ENCODE measurements at regions not wholly inside any gene's neighbourhood (a gene's known extent, or its start where the extent isn't known, plus 50 kb on each side); places are given as distances from the start of the nearest gene placed in this dataset.

DNA sequence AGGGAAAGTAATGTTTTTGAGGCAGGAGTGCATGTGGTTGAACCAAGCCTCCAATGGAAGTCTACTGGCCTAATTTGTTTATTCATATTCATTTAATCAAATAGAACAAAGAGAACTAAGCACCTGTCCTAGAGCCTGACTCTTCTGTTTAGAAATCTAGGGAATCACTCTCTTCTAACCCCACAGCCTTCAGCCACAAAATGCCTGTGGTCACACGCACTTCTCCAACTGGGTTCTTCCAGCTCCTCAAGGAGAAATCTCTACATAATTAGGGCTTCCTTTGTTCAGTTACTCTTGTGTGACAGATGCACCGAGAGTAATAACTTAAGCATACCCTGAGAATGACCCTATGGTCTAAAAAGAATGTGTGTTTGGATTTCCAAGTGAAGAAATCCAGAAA, 133.7 kb upstream of the NAMPT start:
- Histone ChIP-seq H3K27ac (ENCODE audit: low read depth, low read length) (no peak overlapping the region), H3K27me3 (ENCODE audit: control insufficient read depth in 3 of 3, insufficient read depth in 3 of 3, low read length in 3 of 3) (no peaks in the 10 kb centered on the region), H3K9me3 (ENCODE audit: control insufficient read depth in 3 of 3, low read length in 3 of 3) (peaks cover 0 to 4% (median 2%) of the 10 kb centered on the region in 3 donors), H3K4me1 (ENCODE audit: control insufficient read depth in 3 of 3, insufficient read depth in 3 of 3, low read length in 3 of 3) (peaks cover 6 to 20% (median 10%) of the 10 kb centered on the region in 3 donors), H3K9ac (ENCODE audit: low read depth in 1 of 3, low read length in 3 of 3) (no peak overlapping the region), H3K4me3 (ENCODE audit: low read length in 3 of 3) (no peak overlapping the region), H3K36me3 (ENCODE audit: control insufficient read depth in 3 of 3, insufficient read depth in 3 of 3, low read length in 3 of 3) (no peaks in the 10 kb centered on the region)

GRCh38 chr7:106418094-106418493, 133.3 kb upstream of the NAMPT start:
- Histone ChIP-seq H3K4me1 (ENCODE audit: control insufficient read depth in 3 of 3, insufficient read depth in 3 of 3, low read length in 3 of 3) (peaks cover 6 to 19% (median 10%) of the 10 kb centered on the region in 3 donors), H3K36me3 (ENCODE audit: control insufficient read depth in 3 of 3, insufficient read depth in 3 of 3, low read length in 3 of 3) (no peaks in the 10 kb centered on the region), H3K4me3 (ENCODE audit: low read length in 3 of 3) (no peak overlapping the region), H3K9me3 (ENCODE audit: control insufficient read depth in 3 of 3, low read length in 3 of 3) (peaks cover 0 to 4% (median 2%) of the 10 kb centered on the region in 3 donors), H3K9ac (ENCODE audit: low read depth in 1 of 3, low read length in 3 of 3) (no peak overlapping the region), H3K27me3 (ENCODE audit: control insufficient read depth in 3 of 3, insufficient read depth in 3 of 3, low read length in 3 of 3) (no peaks in the 10 kb centered on the region), H3K27ac (ENCODE audit: low read depth, low read length) (no peak overlapping the region)

GRCh38 chr7:106417273-106417902, 132.6 kb upstream of the NAMPT start:
- H3K27ac ChIP-seq (ENCODE audit: low read depth, low read length) = no peak overlapping the region
- no peak overlapping the region for H3K4me3 ChIP-seq (ENCODE audit: low read length in 3 of 3)
- no peaks in the 10 kb centered on the region for H3K27me3 ChIP-seq (ENCODE audit: control insufficient read depth in 3 of 3, insufficient read depth in 3 of 3, low read length in 3 of 3)
- no peak overlapping the region for H3K9ac ChIP-seq (ENCODE audit: low read depth in 1 of 3, low read length in 3 of 3)
- H3K4me1 ChIP-seq (ENCODE audit: control insufficient read depth in 3 of 3, insufficient read depth in 3 of 3, low read length in 3 of 3) = peaks cover 6 to 16% (median 10%) of the 10 kb centered on the region in 3 donors
- no peaks in the 10 kb centered on the region for H3K36me3 ChIP-seq (ENCODE audit: control insufficient read depth in 3 of 3, insufficient read depth in 3 of 3, low read length in 3 of 3)
- H3K9me3 ChIP-seq (ENCODE audit: control insufficient read depth in 3 of 3, low read length in 3 of 3) = peaks cover 0 to 4% (median 2%) of the 10 kb centered on the region in 3 donors

GRCh38 chr7:106416430-106416829, 131.6 kb upstream of the NAMPT start:
- Histone ChIP-seq H3K36me3 (ENCODE audit: control insufficient read depth in 3 of 3, insufficient read depth in 3 of 3, low read length in 3 of 3) (no peaks in the 10 kb centered on the region), H3K27ac (ENCODE audit: low read depth, low read length) (no peak overlapping the region)

DNA sequence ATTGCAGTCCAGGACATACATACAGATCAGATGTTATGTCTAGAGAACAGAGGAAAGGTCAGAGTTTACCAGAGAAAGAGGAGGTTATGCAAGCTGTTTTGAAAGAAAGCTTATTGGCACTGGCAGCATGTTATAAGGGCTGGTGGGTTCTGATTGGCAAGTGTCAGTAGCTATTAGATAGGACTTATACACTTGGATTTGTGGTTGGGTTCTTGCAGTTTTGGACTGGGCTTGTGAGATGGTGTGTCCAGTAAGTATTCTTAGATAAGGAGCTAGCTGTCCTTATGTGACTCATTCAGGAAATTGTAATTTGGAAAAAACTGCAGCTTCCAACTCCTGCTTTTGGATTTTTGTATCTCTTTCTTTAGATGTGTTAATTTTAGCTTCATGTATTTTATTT, 130.7 kb upstream of the NAMPT start:
- Histone ChIP-seq H3K36me3 (ENCODE audit: control insufficient read depth in 3 of 3, insufficient read depth in 3 of 3, low read length in 3 of 3) (no peaks in the 10 kb centered on the region), H3K9me3 (ENCODE audit: control insufficient read depth in 3 of 3, low read length in 3 of 3) (peaks cover 0 to 4% (median 2%) of the 10 kb centered on the region in 3 donors), H3K27me3 (ENCODE audit: control insufficient read depth in 3 of 3, insufficient read depth in 3 of 3, low read length in 3 of 3) (no peaks in the 10 kb centered on the region), H3K4me3 (ENCODE audit: low read length in 3 of 3) (no peak overlapping the region), H3K9ac (ENCODE audit: low read depth in 1 of 3, low read length in 3 of 3) (no peak overlapping the region), H3K27ac (ENCODE audit: low read depth, low read length) (no peak overlapping the region), H3K4me1 (ENCODE audit: control insufficient read depth in 3 of 3, insufficient read depth in 3 of 3, low read length in 3 of 3) (no peaks in the 10 kb centered on the region)

More at GRCh38 chr7:106416430-106416829, 131.6 kb upstream of the NAMPT start:
- no peak overlapping the region for H3K4me3 ChIP-seq (ENCODE audit: low read length in 3 of 3)
- peaks cover 0 to 4% (median 2%) of the 10 kb centered on the region in 3 donors for H3K9me3 ChIP-seq (ENCODE audit: control insufficient read depth in 3 of 3, low read length in 3 of 3)
- H3K27me3 ChIP-seq (ENCODE audit: control insufficient read depth in 3 of 3, insufficient read depth in 3 of 3, low read length in 3 of 3) = no peaks in the 10 kb centered on the region
- H3K4me1 ChIP-seq (ENCODE audit: control insufficient read depth in 3 of 3, insufficient read depth in 3 of 3, low read length in 3 of 3) = peaks cover 4 to 9% (median 6%) of the 10 kb centered on the region in 3 donors
- no peak overlapping the region for H3K9ac ChIP-seq (ENCODE audit: low read depth in 1 of 3, low read length in 3 of 3)

GRCh38 chr7:106413446-106413845, 128.7 kb upstream of the NAMPT start:
- H3K9ac ChIP-seq (ENCODE audit: low read depth in 1 of 3, low read length in 3 of 3) = no peak overlapping the region
- no peaks in the 10 kb centered on the region for H3K4me1 ChIP-seq (ENCODE audit: control insufficient read depth in 3 of 3, insufficient read depth in 3 of 3, low read length in 3 of 3)
- peaks cover 0 to 4% (median 2%) of the 10 kb centered on the region in 3 donors for H3K9me3 ChIP-seq (ENCODE audit: control insufficient read depth in 3 of 3, low read length in 3 of 3)
- H3K36me3 ChIP-seq (ENCODE audit: control insufficient read depth in 3 of 3, insufficient read depth in 3 of 3, low read length in 3 of 3) = no peaks in the 10 kb centered on the region
- H3K27me3 ChIP-seq (ENCODE audit: control insufficient read depth in 3 of 3, insufficient read depth in 3 of 3, low read length in 3 of 3) = no peaks in the 10 kb centered on the region
- H3K4me3 ChIP-seq (ENCODE audit: low read length in 3 of 3) = no peak overlapping the region
- no peak overlapping the region for H3K27ac ChIP-seq (ENCODE audit: low read depth, low read length)

DNA sequence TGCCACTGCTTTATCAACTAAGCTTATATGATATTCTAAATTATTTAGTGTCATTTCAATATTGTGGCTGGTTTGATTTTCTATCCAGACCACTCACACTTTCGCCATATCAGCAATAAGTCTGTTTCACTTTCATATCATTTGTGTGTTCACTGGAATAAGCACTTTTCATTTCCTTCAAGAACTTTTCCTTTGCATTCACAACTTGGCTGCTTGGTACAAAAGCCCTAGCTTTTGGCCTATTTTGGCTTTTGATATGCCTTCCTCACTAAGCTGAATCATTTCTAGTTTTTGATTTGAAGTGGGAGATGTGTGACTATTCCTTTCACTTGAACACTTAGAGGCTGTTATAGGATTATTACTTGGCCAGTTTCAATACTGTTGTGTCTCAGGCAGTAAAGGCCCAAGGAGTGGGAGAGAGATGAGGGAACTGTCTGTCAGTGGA, 120.9 kb upstream of the NAMPT start:
- Histone ChIP-seq H3K4me3 (ENCODE audit: low read length in 3 of 3) (no peak overlapping the region), H3K9me3 (ENCODE audit: control insufficient read depth in 3 of 3, low read length in 3 of 3) (no peaks in the 10 kb centered on the region), H3K27ac (ENCODE audit: low read depth, low read length) (no peak overlapping the region), H3K36me3 (ENCODE audit: control insufficient read depth in 3 of 3, insufficient read depth in 3 of 3, low read length in 3 of 3) (no peaks in the 10 kb centered on the region), H3K4me1 (ENCODE audit: control insufficient read depth in 3 of 3, insufficient read depth in 3 of 3, low read length in 3 of 3) (no peaks in the 10 kb centered on the region), H3K27me3 (ENCODE audit: control insufficient read depth in 3 of 3, insufficient read depth in 3 of 3, low read length in 3 of 3) (no peaks in the 10 kb centered on the region), H3K9ac (ENCODE audit: low read depth in 1 of 3, low read length in 3 of 3) (no peak overlapping the region)

DNA sequence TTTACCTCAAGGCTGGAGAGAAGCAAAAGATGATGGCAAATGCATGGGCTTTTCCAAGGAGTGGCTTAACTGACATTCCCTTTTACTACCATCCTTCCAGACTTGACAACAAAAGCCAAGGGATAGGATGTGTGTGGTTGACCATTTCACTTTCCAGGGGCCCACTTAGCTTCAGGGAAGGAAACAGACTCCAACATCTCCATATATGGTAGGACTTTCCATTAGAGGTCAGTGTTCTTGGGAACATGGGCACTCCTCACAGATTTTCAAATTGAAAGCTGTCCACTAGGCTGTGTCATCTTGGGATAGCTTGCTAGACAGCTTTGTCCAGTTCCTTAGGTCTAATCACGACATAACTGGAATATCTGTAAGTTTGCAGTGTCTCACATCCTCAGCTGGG, 118.1 kb upstream of the NAMPT start:
- Histone ChIP-seq H3K4me3 (ENCODE audit: low read length in 3 of 3) (no peak overlapping the region), H3K27ac (ENCODE audit: low read depth, low read length) (no peak overlapping the region), H3K27me3 (ENCODE audit: control insufficient read depth in 3 of 3, insufficient read depth in 3 of 3, low read length in 3 of 3) (no peaks in the 10 kb centered on the region), H3K36me3 (ENCODE audit: control insufficient read depth in 3 of 3, insufficient read depth in 3 of 3, low read length in 3 of 3) (no peaks in the 10 kb centered on the region), H3K4me1 (ENCODE audit: control insufficient read depth in 3 of 3, insufficient read depth in 3 of 3, low read length in 3 of 3) (no peaks in the 10 kb centered on the region), H3K9me3 (ENCODE audit: control insufficient read depth in 3 of 3, low read length in 3 of 3) (no peaks in the 10 kb centered on the region), H3K9ac (ENCODE audit: low read depth in 1 of 3, low read length in 3 of 3) (no peak overlapping the region)

DNA sequence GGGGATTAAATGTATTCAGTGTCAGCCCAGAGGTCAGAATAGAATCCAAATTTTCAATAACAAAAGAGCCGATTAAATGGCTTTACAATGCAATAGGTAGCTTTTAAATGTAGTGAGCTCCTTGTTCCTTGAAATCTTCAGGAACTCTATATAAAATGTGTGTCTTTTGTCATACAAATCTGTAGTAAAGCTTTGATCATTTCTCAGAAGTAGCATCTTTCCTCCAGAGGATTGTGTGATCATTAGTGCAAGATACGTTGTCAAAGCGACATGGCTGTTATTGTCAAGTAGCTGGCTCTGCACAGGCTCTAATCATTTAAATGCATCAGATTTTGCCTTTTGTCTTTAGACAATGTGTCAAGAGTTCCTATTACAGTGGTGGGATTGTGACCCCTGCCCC, 116.1 kb upstream of the NAMPT start:
- Histone ChIP-seq H3K27ac (ENCODE audit: low read depth, low read length) (no peak overlapping the region), H3K4me1 (ENCODE audit: control insufficient read depth in 3 of 3, insufficient read depth in 3 of 3, low read length in 3 of 3) (no peaks in the 10 kb centered on the region), H3K27me3 (ENCODE audit: control insufficient read depth in 3 of 3, insufficient read depth in 3 of 3, low read length in 3 of 3) (no peaks in the 10 kb centered on the region), H3K4me3 (ENCODE audit: low read length in 3 of 3) (no peak overlapping the region), H3K36me3 (ENCODE audit: control insufficient read depth in 3 of 3, insufficient read depth in 3 of 3, low read length in 3 of 3) (no peaks in the 10 kb centered on the region), H3K9me3 (ENCODE audit: control insufficient read depth in 3 of 3, low read length in 3 of 3) (no peaks in the 10 kb centered on the region), H3K9ac (ENCODE audit: low read depth in 1 of 3, low read length in 3 of 3) (no peak overlapping the region)

- Histone ChIP-seq H3K27ac (ENCODE audit: low read depth, low read length) (no peak overlapping the region), H3K36me3 (ENCODE audit: control insufficient read depth in 3 of 3, insufficient read depth in 3 of 3, low read length in 3 of 3) (no peaks in the 10 kb centered on the region), H3K27me3 (ENCODE audit: control insufficient read depth in 3 of 3, insufficient read depth in 3 of 3, low read length in 3 of 3) (no peaks in the 10 kb centered on the region), H3K4me1 (ENCODE audit: control insufficient read depth in 3 of 3, insufficient read depth in 3 of 3, low read length in 3 of 3) (no peaks in the 10 kb centered on the region), H3K9me3 (ENCODE audit: control insufficient read depth in 3 of 3, low read length in 3 of 3) (no peaks in the 10 kb centered on the region), H3K4me3 (ENCODE audit: low read length in 3 of 3) (no peak overlapping the region), H3K9ac (ENCODE audit: low read depth in 1 of 3, low read length in 3 of 3) (no peak overlapping the region)
These were observed 114.0 kb upstream of the NAMPT start for GRCh38 chr7:106398786-106399185.
